ENCODE measurements at regions not wholly inside any gene's neighbourhood (a gene's known extent, or its start where the extent isn't known, plus 50 kb on each side); places are given as distances from the start of the nearest gene placed in this dataset.
"Not testable (repeated sequence)": the region's sequence is repeated elsewhere in the genome, so short reads cannot be mapped to it uniquely, and the experiment has no call there.

DNA sequence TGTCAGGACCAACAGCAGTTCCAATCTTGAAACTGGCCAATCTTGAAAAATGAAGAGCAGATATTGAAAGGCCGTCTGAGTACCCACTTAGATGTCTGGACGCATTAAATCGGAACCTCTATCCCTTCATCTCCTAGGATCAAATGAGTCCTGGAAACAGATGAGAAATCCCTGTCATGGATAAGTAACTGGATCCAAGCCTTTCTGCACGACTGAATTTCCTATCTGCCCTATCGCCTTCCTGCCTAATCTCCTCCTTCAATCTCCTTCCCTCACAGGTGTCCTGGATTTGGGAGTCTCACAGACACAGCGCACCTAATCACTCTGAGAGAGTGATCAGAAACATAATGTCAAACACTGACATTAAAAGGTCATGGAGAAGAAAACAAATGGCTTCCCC lies 245.2 kb upstream of the PRSS58 start:
- DNase-seq (ENCODE audit: low read depth, low spot score): no peak
- in situ Hi-C loops (cut with HindIII; ENCODE audit: low pct_unique_long_range_greater_than_20kb, low sequenced_read_pairs): no loop called here

DNA sequence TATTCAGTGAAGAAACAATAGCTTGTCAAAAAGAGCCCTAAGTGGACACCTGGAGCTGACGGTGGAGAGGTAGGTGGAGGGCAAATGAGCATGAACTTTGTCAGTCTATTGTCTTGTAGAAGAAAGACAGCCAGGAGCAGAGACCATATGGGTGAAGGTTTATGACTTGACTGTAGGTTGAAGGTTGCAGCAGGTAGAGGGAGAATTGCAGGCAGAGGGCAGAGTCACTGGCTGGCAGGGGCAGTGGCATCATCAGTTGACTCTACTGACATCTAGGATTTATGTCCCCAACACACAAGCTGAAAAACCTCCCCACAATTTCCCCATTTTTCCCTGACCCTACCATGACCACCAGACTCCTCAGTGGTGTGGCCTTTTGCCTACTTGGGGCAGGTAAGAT lies 243.6 kb upstream of the PRSS58 start:
- DNase-seq (ENCODE audit: low read depth, low spot score): no peak
- in situ Hi-C loops (cut with HindIII; ENCODE audit: low pct_unique_long_range_greater_than_20kb, low sequenced_read_pairs): no loop called here

DNA sequence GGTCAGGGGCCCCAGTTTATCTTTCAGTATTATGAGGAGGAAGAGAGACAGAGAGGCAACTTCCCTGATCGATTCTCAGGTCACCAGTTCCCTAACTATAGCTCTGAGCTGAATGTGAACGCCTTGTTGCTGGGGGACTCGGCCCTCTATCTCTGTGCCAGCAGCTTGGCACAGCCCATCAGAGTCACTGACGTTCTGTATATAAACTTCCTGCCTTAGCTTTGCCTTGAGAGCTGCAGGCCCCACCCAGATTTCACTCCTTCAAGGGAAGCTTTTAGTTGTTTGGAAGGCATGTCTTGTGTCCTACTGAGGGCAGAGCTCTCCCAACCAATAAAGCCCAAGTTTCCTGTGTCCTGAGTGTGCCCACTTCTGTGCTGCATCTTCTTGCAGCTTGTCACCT lies 242.5 kb upstream of the PRSS58 start:
- DNase-seq (ENCODE audit: low read depth, low spot score): no peak
- in situ Hi-C loops (cut with HindIII; ENCODE audit: low pct_unique_long_range_greater_than_20kb, low sequenced_read_pairs): no loop called here

DNA sequence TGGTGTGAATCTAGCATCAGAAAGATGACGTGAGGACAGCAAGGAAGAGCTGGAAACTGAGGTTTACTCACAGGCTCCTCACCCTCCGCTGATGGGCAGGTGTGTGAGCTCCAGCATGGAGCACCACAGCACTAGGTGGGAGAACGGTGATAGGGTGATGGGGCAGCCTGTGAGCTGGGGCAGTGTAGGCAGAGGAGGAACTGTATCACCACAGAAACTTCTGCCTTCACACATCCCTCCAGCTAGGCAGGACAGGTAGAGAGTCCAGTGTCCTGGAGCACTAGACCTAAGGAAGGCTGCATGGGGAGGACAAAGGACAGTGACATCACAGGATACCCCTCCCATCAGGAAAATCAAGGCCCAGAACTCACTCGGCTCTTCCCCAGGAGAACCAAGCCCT lies 241.8 kb upstream of the PRSS58 start:
- DNase-seq (ENCODE audit: low read depth, low spot score): no peak
- in situ Hi-C loops (cut with HindIII; ENCODE audit: low pct_unique_long_range_greater_than_20kb, low sequenced_read_pairs): no loop called here

DNA sequence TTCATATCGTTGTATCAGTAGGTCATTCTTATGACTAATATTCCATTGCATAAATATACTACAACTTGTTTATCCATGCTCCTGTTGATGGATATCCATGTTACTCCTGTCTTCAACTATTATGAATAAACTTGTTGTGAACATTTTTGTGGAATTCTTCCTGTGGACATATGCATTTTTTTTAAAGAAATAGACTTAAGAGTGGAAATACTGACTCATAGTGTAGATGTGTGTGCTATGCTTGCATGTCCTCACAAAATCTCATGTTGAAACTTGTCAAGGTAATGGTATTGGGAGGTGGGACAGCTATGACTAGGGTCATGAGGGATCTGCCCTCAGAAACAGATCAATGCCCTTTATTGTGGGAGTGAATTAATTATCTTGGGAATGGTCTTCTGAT lies 240.5 kb upstream of the PRSS58 start:
- in situ Hi-C loops (cut with HindIII; ENCODE audit: low pct_unique_long_range_greater_than_20kb, low sequenced_read_pairs): no loop called here
- DNase-seq (ENCODE audit: low read depth, low spot score): no peak

DNA sequence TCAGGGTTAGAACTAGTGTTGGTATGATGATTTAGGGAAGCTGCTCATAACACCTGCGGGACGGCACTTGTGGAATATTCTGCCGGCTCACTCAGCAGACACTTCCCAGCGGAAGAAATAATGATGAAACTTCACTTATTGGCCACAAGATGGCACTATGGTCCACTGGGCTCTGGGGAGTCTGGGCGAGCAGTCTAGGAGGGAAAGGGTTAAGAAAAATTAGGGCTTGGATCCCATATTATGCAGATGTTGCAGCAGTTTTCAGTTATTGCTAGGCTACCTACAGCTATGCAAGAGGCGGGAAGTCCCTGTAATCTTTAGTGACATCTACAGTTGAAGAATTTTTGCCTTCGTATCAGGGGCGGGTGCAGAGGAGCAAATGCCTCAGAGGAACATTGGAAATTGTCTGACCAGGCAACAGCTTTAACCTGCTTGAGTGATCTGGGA lies 238.7 kb upstream of the PRSS58 start:
- peak; percentile 84 for DNase-seq (ENCODE audit: low read depth, low spot score)
- in situ Hi-C loops (cut with HindIII; ENCODE audit: low pct_unique_long_range_greater_than_20kb, low sequenced_read_pairs): no loop called here

GRCh38 chr7:142495879-142496278 lies 238.0 kb upstream of the PRSS58 start:
- DNase-seq (ENCODE audit: low read depth, low spot score); in situ Hi-C loops (cut with HindIII; ENCODE audit: low pct_unique_long_range_greater_than_20kb, low sequenced_read_pairs): not testable (repeated sequence)

GRCh38 chr7:142495301-142495700 lies 237.4 kb upstream of the PRSS58 start:
- in situ Hi-C loops (cut with HindIII; ENCODE audit: low pct_unique_long_range_greater_than_20kb, low sequenced_read_pairs); DNase-seq (ENCODE audit: low read depth, low spot score): not testable (repeated sequence)

DNA sequence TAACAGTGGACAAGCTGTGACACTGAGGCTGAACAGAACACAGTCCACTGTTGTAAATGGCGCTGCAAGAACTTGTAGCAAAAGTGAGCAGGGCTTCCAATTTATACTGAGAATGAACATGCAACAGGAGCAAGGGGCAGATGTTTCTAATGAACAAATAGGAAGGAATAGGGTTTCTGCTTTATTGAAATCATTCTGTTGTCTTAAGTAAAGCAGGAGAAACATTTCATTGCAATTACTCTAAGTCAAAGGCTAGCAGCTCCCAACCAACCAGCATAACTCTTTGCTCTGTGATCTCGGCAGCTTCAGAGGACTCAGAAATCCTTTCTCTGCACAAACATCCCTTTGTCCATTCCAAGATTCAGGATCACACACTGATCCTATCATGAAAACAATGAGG lies 236.2 kb upstream of the PRSS58 start:
- in situ Hi-C loops (cut with HindIII; ENCODE audit: low pct_unique_long_range_greater_than_20kb, low sequenced_read_pairs): no loop called here
- DNase-seq (ENCODE audit: low read depth, low spot score): peak; percentile 51

DNA sequence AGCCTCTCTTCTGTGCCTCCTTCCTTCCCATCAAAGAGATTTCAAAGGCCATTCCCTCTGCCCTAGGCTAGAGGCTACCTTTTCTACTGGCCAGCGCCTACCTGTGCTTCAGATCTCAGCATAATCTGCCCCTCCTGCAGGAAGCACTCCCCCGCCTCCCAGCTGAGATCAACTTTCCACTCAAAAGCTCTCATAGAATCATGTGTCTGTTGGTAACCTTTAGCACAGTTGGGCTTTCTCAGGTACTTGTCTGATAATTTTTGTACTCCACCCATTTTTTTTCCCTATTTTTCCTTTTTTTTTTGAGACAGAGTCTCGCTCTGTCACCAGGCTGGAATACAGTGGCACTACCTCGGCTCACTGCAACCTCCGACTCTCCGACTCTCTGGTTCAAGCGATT lies 231.0 kb upstream of the PRSS58 start:
- DNase-seq (ENCODE audit: low read depth, low spot score): no peak
- in situ Hi-C loops (cut with HindIII; ENCODE audit: low pct_unique_long_range_greater_than_20kb, low sequenced_read_pairs): no loop called here

DNA sequence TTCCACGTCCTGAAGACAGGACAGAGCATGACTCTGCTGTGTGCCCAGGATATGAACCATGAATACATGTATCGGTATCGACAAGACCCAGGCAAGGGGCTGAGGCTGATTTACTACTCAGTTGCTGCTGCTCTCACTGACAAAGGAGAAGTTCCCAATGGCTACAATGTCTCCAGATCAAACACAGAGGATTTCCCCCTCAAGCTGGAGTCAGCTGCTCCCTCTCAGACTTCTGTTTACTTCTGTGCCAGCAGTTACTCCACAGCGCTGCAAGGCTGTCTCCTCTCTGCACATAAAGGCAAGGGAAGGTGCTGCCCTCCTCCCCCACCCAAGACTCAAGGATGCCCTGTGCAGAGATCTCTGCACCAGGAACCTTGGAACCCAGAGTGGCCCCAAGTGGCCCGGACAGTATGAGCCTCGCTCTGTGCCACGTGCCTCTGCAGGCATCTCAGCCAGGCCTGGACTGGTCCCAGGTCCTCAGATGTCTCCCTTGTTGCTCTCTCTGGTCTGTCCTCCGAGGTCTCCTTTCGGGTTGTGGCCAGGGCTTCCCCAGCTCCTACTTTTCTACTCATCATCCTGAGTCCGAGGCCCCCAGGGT lies 230.3 kb upstream of the PRSS58 start:
- in situ Hi-C loops (cut with HindIII; ENCODE audit: low pct_unique_long_range_greater_than_20kb, low sequenced_read_pairs): no loop called here
- no peak for DNase-seq (ENCODE audit: low read depth, low spot score)

GRCh38 chr7:142487565-142487964 lies 229.7 kb upstream of the PRSS58 start:
- in situ Hi-C loops (cut with HindIII; ENCODE audit: low pct_unique_long_range_greater_than_20kb, low sequenced_read_pairs); DNase-seq (ENCODE audit: low read depth, low spot score): not testable (repeated sequence)

DNA sequence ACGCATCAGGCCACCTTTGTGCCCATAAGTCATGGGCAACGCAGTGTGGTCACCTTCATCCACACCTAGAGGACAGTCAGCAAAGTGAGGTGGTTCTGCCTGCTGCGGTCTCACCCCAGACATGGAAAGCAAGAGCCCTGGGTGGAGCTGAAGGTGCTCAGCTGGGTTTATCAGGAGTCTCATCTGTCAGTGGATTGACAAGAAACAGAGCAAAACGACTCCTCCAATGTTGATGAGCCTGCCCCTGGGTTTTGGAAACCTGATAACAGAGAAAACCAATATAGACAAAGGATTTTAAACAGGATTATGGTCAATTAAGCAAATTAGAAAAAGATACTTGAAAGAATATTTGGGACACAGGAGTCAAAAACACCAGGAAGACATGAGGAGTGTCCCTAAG lies 229.3 kb upstream of the PRSS58 start:
- in situ Hi-C loops (cut with HindIII; ENCODE audit: low pct_unique_long_range_greater_than_20kb, low sequenced_read_pairs): no loop called here
- DNase-seq (ENCODE audit: low read depth, low spot score): no peak

DNA sequence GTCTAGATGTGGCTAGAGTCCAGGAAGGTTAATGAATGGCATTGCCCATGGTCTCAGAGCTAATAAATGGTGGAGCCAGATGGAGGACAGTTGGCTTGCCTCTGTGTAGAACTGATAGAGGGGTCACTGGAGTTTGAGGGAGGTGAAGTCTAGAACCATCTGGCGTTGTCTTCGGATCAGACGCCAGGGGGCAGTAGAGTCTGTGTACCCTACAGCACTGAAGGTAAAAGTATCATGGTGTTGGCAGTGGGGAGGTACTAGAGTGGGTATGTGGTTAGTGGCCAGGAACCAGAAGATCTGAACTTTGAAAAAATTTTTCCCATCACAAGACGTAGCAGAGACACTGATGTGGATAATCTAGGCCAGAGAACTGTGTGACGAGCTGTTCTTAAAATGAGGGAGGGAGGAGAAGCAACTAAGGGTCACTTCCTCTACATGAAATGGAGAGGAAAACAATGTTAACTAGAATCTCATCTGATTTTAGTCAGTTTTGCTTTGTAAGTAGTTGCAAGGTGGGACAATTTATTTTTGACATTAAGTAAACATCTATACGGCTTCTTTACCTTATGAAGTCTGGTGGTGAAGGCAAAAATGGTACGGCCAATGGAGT lies 227.9 kb upstream of the PRSS58 start:
- in situ Hi-C loops (cut with HindIII; ENCODE audit: low pct_unique_long_range_greater_than_20kb, low sequenced_read_pairs): no loop called here
- peak; percentile 84 for DNase-seq (ENCODE audit: low read depth, low spot score)

DNA sequence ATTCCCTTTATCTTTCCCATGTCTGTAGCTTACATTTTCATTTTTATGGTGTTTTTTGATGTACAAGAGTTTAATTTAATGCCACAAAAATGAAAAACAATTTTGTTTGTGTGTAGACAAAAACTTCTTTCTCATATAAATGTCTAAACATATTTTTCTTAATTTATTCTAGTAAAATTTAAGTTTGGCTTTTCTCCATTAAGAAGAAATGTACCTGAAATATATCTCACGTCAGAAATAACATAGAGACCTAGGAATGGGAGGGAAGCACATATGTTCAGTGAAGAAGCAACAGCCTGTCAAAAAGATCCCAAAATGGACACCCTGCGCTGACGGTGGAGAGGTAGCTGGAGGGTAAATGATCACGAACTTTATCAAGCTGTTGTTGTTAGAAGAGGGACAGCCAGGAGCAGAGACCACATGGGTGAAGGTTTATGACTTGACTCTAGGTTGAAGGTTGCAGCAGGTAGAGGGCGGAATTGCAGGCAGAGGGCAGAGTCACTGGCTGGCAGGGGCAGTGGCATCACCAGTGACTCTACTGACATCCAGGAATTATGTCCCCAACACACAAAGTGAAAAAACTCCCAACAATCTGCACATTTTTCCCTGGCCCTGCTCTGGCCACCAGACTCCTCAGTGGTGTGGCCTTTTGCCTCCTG lies 225.9 kb upstream of the PRSS58 start:
- DNase-seq (ENCODE audit: low read depth, low spot score): no peak
- in situ Hi-C loops (cut with HindIII; ENCODE audit: low pct_unique_long_range_greater_than_20kb, low sequenced_read_pairs): no loop called here

GRCh38 chr7:142482891-142483658 lies 225.2 kb upstream of the PRSS58 start:
- peak; percentile 86 for DNase-seq (ENCODE audit: low read depth, low spot score)
- in situ Hi-C loops (cut with HindIII; ENCODE audit: low pct_unique_long_range_greater_than_20kb, low sequenced_read_pairs): no loop called here

DNA sequence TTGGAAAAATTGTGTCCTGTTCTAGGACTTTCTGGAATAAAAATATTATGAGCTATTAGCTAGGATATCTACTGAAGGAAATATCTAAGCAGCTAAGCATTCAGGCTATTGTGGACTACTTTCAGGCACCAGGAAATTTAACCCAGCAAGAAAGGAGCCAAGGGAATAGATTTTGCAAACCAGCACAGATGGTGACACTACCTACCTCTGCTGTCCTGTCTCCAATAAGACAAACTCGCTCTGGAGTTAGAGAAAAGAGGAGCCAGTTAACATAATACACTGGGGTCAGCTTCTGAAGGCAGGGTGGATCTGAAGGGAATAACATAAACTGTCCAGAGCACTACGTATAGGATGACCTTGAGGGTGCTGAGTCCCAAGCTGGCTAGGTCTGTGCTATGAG lies 223.7 kb upstream of the PRSS58 start:
- peak; percentile 50 for DNase-seq (ENCODE audit: low read depth, low spot score)
- in situ Hi-C loops (cut with HindIII; ENCODE audit: low pct_unique_long_range_greater_than_20kb, low sequenced_read_pairs): no loop called here

DNA sequence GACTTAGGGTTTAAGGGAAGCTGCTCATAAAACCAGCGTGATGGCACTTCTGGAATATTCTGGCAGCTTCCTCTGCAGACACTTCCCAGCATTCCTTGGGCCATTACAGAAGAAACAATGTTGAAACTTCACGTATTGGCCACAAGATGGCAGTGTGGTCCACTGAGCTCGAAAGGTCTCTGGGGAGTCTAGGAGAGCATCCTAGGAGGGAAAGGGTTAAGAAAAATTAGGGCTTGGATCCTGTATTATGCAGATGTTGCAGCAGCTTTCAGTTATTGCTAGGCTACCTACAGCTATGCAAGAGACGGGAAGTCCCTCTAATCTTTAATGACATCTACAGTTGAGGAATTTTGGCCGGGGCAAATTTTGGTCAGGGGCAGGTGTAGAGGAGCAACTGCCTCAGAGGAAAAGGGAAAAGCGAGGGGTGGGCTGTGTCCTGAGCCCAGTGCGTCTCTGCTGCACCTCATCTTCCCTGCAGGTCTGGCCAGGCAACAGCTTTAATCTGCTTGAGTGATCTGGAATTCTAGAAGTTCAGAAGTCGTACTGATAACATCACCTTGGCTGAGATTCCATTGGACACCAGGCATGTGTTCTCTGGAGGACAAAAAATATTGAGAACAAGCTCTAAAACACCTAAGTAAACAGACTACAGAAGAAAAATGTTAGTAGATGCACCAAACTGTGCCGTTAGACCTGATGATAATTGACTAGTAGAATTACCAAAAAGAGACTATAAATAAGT lies 220.8 kb upstream of the PRSS58 start:
- peak; percentile 88 for DNase-seq (ENCODE audit: low read depth, low spot score)
- in situ Hi-C loops (cut with HindIII; ENCODE audit: low pct_unique_long_range_greater_than_20kb, low sequenced_read_pairs): no loop called here

Measured in SK-MEL-5 (cell line).